Renal cortex interstitium (tissue), 11 donors: ENCODE measurements at regions not wholly inside any gene's neighbourhood (a gene's known extent, or its start where the extent isn't known, plus 50 kb on each side); places are given as distances from the start of the nearest gene placed in this dataset.

Experiments
- DNase-seq, 11 donors: peaks; one replicate each; pipeline ENCODE4 v3.0.0-alpha.2; 2013; ENCODE audit warnings: low read depth in 9 of 11, low spot score in 4 of 11; ENCODE audit errors: extremely low read depth in 1 of 11

DNA sequence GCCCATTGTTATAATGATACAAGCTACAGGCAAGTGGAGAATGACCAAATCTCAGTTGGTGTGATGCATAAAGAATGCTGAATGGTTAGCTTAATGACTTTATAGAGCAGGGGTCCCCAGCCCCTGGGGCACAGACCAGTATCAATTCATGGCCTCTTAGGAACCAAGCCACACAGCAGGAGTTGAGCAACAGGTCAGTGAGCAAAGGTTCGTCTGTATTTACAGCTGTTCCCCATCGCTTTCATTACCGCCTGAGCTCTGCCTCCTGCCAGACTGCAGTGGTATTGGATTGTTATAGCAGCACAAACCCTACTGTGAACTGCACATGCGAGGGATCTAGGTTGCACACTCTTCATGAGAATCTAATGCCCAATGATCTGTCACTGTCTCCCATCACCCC, 114.0 kb upstream of the ZFHX3 start:
- no peak for DNase-seq

- no peak for DNase-seq
Measured at GRCh38 chr16:73159296-73159695, 111.4 kb upstream of the ZFHX3 start.

- no peak for DNase-seq
Measured at GRCh38 chr16:73157861-73158260, 109.9 kb upstream of the ZFHX3 start.

DNA sequence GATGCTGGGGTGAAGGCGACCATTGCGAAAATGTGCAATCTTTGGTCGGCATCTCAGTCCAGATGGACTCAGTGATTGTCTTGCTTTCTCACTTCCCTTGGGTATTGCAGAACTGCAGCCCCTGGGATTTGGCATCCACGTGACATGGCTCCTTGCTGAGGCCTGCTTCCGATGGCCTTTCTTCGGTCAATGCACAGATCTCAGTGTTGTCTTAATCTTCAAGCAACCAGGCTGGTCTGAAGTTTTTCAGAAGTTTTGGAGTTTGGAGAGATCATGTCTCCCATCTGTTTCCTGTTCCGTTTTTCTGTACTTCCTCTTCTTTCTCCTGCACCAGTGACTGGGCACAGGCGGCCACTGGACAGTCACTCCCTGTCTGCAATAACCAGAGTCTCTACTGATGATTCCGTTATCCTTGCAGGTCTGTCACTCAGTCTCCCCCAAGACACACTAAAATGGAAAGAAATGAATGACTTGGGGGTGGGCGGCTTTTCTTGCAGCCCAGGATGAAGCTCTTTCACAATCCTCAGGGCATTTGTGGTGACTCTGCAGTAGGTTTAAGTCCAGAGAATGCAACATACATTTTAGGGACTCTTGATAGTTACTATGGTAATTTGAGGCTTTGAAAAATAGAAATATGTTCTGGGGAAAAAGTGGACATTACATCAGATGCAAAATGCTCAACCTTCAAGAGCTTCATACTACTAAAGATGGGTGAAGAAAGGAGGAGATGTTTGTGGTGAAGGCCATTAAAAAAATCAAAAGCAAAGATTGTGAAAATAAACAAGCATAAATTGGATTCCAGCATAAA, 106.3 kb upstream of the ZFHX3 start:
- no peak for DNase-seq

GRCh38 chr16:73152386-73153125, 104.6 kb upstream of the ZFHX3 start:
- DNase-seq = no peak

DNA sequence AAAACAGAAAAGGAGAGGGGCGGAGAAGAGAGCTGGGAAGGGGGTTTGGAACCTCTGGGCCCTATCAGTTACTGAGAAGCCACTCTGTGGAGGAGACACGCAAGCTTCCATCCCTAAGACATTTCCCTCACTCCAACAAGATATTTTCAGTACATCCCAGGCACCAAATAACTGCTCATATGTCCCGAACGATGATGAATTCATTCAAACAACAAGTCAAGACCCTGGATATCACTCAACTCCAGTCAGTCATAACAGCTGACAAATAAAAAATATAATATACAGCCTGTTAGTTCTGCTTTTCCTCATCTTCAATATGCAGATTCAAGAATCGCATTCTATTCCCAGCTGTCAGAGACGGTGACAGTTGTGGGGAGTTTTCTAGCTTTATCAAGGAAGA, 104.0 kb upstream of the ZFHX3 start:
- no peak for DNase-seq

- no peak for DNase-seq
Measured at GRCh38 chr16:73151225-73151624, 103.3 kb upstream of the ZFHX3 start.

GRCh38 chr16:73150786-73151185, 102.9 kb upstream of the ZFHX3 start:
- no peak for DNase-seq

DNA sequence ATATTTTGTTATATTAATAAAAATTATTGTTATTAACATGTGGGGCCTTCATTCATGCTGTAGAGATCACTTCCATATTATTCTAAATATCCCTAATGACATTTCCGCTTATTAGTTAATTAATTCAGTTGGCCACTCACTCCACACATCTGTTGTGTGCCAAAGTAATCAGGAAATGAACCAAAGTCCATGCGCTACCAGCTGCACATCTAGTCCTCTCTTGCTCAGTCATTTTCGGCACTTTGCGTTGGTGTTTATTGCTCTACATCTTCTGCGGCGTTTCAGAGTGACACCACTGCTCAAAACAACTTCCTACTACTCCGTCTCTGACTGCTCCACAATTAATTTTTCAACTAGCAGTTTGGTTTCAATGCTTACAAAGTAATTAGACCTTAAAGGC, 101.4 kb upstream of the ZFHX3 start:
- no peak for DNase-seq

DNA sequence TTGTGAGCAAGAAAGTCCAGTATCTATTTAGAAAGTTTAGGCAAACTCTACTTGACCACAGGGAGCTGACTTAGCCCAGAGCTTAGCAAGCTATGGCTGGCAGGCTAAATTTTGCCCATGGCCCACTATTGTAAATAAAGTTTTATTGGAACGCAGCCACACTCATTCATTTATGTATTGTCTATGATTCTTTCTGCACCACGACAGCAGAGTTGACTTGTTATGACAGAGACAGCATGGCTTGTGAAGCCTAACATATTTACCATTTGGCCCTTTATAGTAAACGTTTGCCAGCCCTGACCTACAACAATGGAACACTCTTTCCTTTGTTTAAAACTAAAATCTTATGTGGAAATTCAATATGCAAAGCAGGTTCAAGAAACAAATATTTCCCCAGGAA, 100.0 kb upstream of the ZFHX3 start:
- no peak for DNase-seq

DNA sequence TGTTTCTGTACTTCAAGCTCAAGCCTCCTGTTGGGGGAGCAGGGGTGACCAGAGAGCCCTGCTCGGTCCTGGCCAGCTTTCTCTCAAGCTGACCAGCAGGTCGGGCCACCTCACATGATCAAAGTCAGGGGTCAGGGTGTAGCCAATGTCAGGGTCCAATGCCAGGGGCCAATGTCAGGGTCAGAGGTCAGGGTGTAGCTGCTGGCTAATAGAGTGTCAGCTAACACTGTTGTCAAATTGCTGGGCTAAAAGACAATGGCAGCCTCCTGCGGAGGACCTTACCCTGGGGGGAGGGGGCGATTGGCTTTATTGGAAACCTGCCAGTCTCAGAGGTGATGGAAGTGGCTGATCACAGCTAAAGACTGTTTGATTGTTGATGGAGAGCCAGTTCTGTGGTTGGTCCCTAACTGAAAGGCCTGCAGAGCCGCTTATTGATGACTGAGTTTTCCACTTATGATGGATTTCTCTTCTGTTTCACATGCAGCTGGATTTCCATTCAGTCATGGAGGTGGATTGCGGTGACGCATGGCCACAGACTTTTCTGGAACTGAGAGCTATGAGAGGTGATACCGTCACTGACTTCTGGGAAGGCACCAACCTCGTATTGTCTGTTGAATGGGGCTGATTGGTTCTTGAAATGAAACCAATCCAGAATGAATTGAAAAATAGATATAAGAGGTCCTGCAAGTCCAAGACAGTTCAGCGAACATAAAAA, 97.4 kb upstream of the ZFHX3 start:
- DNase-seq = no peak

DNA sequence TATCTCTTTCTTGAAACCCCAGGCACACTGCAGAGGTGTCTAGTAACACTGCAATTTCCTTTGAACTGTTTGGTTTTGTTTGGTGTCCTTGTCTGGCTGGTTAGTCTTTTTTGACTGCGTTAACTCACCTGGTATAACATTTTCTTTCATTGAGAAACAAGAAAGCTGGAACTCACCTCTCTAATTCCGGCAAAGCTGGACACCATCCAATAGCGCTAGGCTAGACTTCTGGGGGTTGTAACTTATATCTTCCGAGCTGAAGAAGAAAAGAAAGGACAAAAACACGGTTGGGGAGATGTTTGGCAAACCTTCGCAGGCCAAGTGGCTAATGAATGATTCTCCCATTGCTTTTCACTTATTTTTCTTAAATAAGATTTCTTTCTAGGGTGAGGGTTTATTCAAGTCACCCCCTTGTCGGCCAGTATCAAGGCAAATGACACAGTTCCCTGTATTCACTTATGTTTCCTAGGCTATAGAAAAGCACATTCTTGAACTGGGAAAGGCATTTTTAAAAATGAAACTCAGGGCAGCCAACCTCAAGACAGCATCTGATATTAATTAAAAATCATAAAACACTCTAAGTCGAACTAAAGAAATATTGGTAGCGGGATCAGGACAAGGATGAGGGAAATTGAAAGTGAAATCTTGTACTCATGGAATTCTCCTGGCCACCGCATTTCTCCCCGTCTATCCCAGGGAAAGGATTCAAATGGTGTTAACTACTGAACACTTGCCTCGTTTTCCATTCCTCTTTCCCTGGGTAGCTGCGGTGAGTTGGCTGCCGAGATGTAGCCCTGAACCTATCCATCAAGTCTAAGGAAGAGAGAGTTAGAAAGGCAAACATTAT, 95.9 kb upstream of the ZFHX3 start:
- no peak for DNase-seq

GRCh38 chr16:73143002-73143401, 95.1 kb upstream of the ZFHX3 start:
- DNase-seq = no peak

GRCh38 chr16:73142053-73142854, 94.3 kb upstream of the ZFHX3 start:
- no peak for DNase-seq

GRCh38 chr16:73140929-73141328, 93.0 kb upstream of the ZFHX3 start:
- no peak for DNase-seq

DNA sequence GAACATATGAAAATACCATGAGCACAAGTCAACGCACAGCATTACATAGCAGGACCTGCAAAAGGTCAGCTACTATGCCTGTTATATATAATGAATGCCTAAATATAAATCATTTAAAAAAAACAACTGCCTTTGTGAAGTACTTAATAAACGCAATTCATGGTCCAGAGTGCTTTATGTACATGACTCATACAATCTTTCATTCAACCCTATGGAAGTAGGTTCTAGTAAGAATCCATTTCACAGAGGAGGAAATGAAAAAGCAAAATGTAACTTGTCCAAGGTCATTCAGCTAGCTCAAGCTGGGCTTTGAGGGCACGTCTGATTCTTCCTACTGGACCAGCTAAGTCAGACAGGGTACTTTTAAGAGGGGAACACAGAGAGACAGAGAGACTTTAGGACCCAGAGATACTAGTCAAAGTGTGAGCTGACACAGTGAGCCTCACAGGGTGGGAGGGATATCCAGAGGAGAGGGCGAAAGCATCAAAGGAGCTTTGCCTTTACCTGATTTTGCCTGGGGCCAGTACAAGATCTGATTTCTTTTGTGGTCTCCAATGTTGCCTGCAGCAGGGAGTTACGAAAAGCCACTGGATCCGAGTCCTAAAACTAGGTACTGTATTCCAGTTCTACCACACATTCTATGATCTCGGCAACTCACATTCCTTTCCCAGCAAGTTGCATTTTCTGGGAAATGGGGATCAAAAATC, 83.4 kb upstream of the ZFHX3 start:
- no peak for DNase-seq

DNA sequence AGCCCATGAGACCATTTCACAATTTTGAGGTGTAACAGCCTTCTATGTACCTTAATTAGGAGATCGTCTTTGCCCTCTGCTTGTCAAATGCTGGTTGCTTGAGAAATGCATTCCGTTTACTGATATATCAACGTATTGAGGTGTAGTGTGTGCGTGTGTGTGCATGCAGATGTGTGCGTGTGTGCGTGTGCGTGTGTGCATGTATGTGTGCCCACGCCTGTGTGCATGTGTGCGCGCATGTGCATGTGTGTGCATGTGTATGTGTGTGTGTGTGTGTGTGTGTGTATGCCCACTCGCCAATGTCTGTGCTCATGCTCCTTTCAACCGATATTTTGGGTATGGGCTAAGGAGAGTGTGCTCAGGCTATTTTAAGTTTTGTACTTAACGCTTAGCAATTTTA, 81.5 kb upstream of the ZFHX3 start:
- no peak for DNase-seq

GRCh38 chr16:73126525-73126853, 78.6 kb upstream of the ZFHX3 start:
- no peak for DNase-seq
